ENCODE measurements at regions not wholly inside any gene's neighbourhood (a gene's known extent, or its start where the extent isn't known, plus 50 kb on each side); places are given as distances from the start of the nearest gene placed in this dataset.

- POLR2A ChIA-PET (ENCODE audit: unreplicated experiment), result no interaction called here
- no peak overlapping the region for H3K27ac ChIP-seq (ENCODE audit: insufficient read depth, low read length)
- dilution Hi-C loops (cut with HindIII; ENCODE audit: low sequenced_read_pairs, unreplicated experiment), result no loop called here
- H3K4me1 ChIP-seq (ENCODE audit: control insufficient read depth, insufficient read depth, low read length), result no peaks in the 10 kb centered on the region
- no peaks in the 10 kb centered on the region for H3K9me3 ChIP-seq (ENCODE audit: control insufficient read depth, insufficient read depth, low read length)
- CTCF ChIA-PET, result no interaction called here
- no peak overlapping the region for H3K4me3 ChIP-seq (ENCODE audit: insufficient read depth, low read depth, low read length)
- H4K5ac ChIP-seq (ENCODE audit: low read depth, low read length), result no peak overlapping the region
- no peak overlapping the region for H4K8ac ChIP-seq (ENCODE audit: low read depth in 2 of 2, low read length in 2 of 2)
- H2BK20ac ChIP-seq (ENCODE audit: low read depth, low read length), result no peak overlapping the region
- H3K18ac ChIP-seq (ENCODE audit: low read depth, low read length), result no peak overlapping the region
- in situ Hi-C loops (cut with MboI; ENCODE audit: low sequenced_read_pairs), result no loop called here
- intact Hi-C loops (cut with micrococcal nuclease), result no loop called here
- DNase-seq (no peak), ATAC-seq (ENCODE audit: low read depth) (no peak)
- H3K4me2 ChIP-seq (ENCODE audit: low read depth, low read length), result no peak overlapping the region
- BruUV-seq (replicated peaks), result no TSS peak
- H3K9me1 ChIP-seq (ENCODE audit: insufficient read depth, low read length), result no peaks in the 10 kb centered on the region
- H2BK5ac ChIP-seq (ENCODE audit: low read depth, low read length, poor library complexity, severe bottlenecking), result no peak overlapping the region
- H2AK5ac ChIP-seq (ENCODE audit: low read depth, low read length), result no peak overlapping the region
- H3K23ac ChIP-seq (ENCODE audit: low read depth, low read length), result no peak overlapping the region
- no peaks in the 10 kb centered on the region for H3K36me3 ChIP-seq (ENCODE audit: control insufficient read depth, insufficient read depth, low read length)
- no peaks in the 10 kb centered on the region; the same call in 1 of the 2 replicates for H3K27me3 ChIP-seq (ENCODE audit: control insufficient read depth, insufficient read depth, low read length)
- no peaks in the 10 kb centered on the region for H4K20me1 ChIP-seq (ENCODE audit: insufficient read depth, low read length)
- no peak overlapping the region for H2BK120ac ChIP-seq (ENCODE audit: low read depth, low read length)
- no peak overlapping the region for H3K4ac ChIP-seq (ENCODE audit: low read depth, low read length)
- H3K9ac ChIP-seq (ENCODE audit: low read depth, low read length), result no peak overlapping the region
- no peaks in the 10 kb centered on the region for H3K79me1 ChIP-seq (ENCODE audit: low read depth in 1 of 2, low read length in 2 of 2)
- H3K14ac ChIP-seq (replicated peaks; ENCODE audit: low read depth, low read length), result no peak overlapping the region
- H2BK15ac ChIP-seq (ENCODE audit: low read depth, low read length), result no peak overlapping the region
- H4K91ac ChIP-seq (ENCODE audit: insufficient read depth, low read depth, low read length), result no peak overlapping the region
- TF ChIP-seq MAFK (IDR thresholded peaks at IDR 0.05; ENCODE audit: low read depth, low read length), result no peak
- TF ChIP-seq MAZ (IDR thresholded peaks at IDR 0.05; ENCODE audit: borderline replicate concordance, low read depth, low read length), result no peak
- no peak for TF ChIP-seq FOS (IDR thresholded peaks at IDR 0.05; ENCODE audit: low read depth, low read length)
- no peak for TF ChIP-seq NFE2L2 (IDR thresholded peaks at IDR 0.05; ENCODE audit: low read depth, low read length)
- TF ChIP-seq RFX5 (IDR thresholded peaks at IDR 0.05; ENCODE audit: low read depth, low read length), result no peak
- no peak for TF ChIP-seq CEBPB (IDR thresholded peaks at IDR 0.05; ENCODE audit: low read depth, low read length)
- TF ChIP-seq MXI1 (IDR thresholded peaks at IDR 0.05; ENCODE audit: borderline replicate concordance, low read depth, low read length), result no peak
- TF ChIP-seq SMC3 (IDR thresholded peaks at IDR 0.05; ENCODE audit: low read depth, low read length), result no peak
- TF ChIP-seq BHLHE40 (IDR thresholded peaks at IDR 0.05; ENCODE audit: low read depth, low read length), result no peak
- TF ChIP-seq USF2 (IDR thresholded peaks at IDR 0.05; ENCODE audit: low read depth, low read length), result no peak
- TF ChIP-seq RCOR1 (IDR thresholded peaks at IDR 0.05; ENCODE audit: insufficient replicate concordance, low read length), result no peak
- no peak for TF ChIP-seq ELK1 (IDR thresholded peaks at IDR 0.05; ENCODE audit: borderline replicate concordance, low read depth, low read length)
- no peak for TF ChIP-seq CHD1 (IDR thresholded peaks at IDR 0.05; ENCODE audit: low read depth, low read length)
- TF ChIP-seq RAD21 (IDR thresholded peaks at IDR 0.05; ENCODE audit: low read length), result no peak
- no peak for TF ChIP-seq POLR2A (IDR thresholded peaks at IDR 0.05; ENCODE audit: low read depth, low read length)
- TF ChIP-seq CTCF (conservative IDR thresholded peaks at IDR 0.05; ENCODE audit: low read depth, low read length), result no peak
- no peak overlapping the region for H3K56ac ChIP-seq (ENCODE audit: extremely low read depth, insufficient read depth, low read length)
- H2AFZ ChIP-seq (replicated peaks; ENCODE audit: low read length, poor library complexity), result no peak overlapping the region
- no peak overlapping the region for H2AK9ac ChIP-seq (replicated peaks; ENCODE audit: low read depth, low read length, poor library complexity)
- 60% methylated on average over 1 of the region's 6 CpGs; no CpG with 5 or more reads in 1 of the 2 experiments for WGBS, 2 experiments (ENCODE audit: extremely low coverage in 2 of 2, insufficient read length in 1 of 2)
These were observed 80.5 kb downstream of the CASP3 start for GRCh38 chr4:184568770-184569169.
